ENCODE measurements at regions not wholly inside any gene's neighbourhood (a gene's known extent, or its start where the extent isn't known, plus 50 kb on each side); places are given as distances from the start of the nearest gene placed in this dataset.

DNA sequence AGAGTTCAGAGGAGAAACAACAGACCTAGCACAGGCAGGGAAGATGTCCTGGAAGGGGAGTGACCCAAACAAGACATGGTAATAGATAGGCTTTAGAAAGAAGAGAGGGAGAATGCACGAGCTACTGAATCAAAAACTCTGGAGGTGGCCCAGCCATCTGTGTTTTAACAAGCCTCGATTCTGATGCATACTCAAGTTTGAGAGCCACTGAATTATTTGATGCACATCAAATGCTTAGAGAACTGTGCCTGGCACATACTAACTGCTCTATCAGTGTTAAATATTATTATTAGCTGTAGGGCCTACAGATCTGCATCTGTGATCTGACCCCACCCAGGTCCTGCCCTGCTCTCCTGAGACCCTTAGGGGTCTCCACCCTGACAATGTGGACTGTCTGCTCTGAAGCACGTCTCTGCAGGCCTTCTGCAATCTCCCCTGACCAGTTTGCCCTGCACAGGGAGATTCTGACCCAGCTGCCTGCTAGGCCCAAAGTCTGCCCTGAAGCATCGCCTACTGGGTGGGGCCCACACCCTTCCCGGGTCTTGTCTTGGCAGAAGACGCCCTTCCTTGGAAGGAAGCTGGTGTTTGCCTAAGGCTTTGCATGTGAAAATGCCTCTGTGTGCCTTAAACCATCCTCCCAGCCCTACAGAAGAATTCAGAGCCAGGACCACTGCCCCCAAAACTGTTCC is 201.5 kb upstream of the KLF3 start:
- Mint-ChIP-seq H3K27me3 (no peaks in the 10 kb centered on the region), H3K4me1 (peaks cover 6% of the 10 kb centered on the region), H3K9me3 (ENCODE audit: insufficient read depth) (peaks cover 5% of the 10 kb centered on the region), H3K27ac (no peak overlapping the region), H3K4me3 (no peak overlapping the region)
- ATAC-seq (ENCODE audit: low read depth), result no peak
- DNase-seq, result no peak
- WGBS (ENCODE audit: insufficient coverage), result 92% methylated on average over 4 of the region's 6 CpGs
- Histone ChIP-seq H2AFZ (ENCODE audit: insufficient read depth, low read depth, low read length, poor library complexity, severe bottlenecking) (no peak overlapping the region), H3K79me2 (ENCODE audit: control insufficient read depth, insufficient read depth, low read length) (no peaks in the 10 kb centered on the region), H3K4me2 (replicated peaks; ENCODE audit: low read depth, low read length, poor library complexity, severe bottlenecking) (no peak overlapping the region), H3K4me1 (ENCODE audit: control insufficient read depth in 2 of 2, insufficient read depth in 2 of 2, low read length in 2 of 2) (no peaks in the 10 kb centered on the region), H3K9me3 (ENCODE audit: control extremely low read depth in 1 of 3, control insufficient read depth in 2 of 3, insufficient read depth in 1 of 3, low read length in 2 of 3) (peaks cover 0 to 4% (median 4%) of the 10 kb centered on the region in 3 donors), H4K20me1 (ENCODE audit: control insufficient read depth, insufficient read depth, low read length, poor library complexity, severe bottlenecking) (no peaks in the 10 kb centered on the region), H3K4me3 (ENCODE audit: control extremely low read depth in 1 of 5, extremely low read depth in 1 of 5, insufficient read depth in 1 of 5, low read depth in 2 of 5, low read length in 4 of 5) (no peak overlapping the region), H3K27ac (ENCODE audit: low read length in 2 of 2) (no peak overlapping the region), H3K36me3 (replicated peaks in 1 of 2; ENCODE audit: control extremely low read depth in 1 of 2, control insufficient read depth in 1 of 2, extremely low read depth in 1 of 2, insufficient read depth in 2 of 2, low read length in 1 of 2) (no peaks in the 10 kb centered on the region), H3K27me3 (replicated peaks in 1 of 4; ENCODE audit: control extremely low read depth in 1 of 4, control insufficient read depth in 3 of 4, insufficient read depth in 4 of 4, low read length in 3 of 4) (no peaks in the 10 kb centered on the region), H3K9ac (ENCODE audit: low read length) (no peak overlapping the region)
- TF ChIP-seq, protein P1, sequence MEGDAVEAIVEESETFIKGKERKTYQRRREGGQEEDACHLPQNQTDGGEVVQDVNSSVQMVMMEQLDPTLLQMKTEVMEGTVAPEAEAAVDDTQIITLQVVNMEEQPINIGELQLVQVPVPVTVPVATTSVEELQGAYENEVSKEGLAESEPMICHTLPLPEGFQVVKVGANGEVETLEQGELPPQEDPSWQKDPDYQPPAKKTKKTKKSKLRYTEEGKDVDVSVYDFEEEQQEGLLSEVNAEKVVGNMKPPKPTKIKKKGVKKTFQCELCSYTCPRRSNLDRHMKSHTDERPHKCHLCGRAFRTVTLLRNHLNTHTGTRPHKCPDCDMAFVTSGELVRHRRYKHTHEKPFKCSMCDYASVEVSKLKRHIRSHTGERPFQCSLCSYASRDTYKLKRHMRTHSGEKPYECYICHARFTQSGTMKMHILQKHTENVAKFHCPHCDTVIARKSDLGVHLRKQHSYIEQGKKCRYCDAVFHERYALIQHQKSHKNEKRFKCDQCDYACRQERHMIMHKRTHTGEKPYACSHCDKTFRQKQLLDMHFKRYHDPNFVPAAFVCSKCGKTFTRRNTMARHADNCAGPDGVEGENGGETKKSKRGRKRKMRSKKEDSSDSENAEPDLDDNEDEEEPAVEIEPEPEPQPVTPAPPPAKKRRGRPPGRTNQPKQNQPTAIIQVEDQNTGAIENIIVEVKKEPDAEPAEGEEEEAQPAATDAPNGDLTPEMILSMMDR (IDR thresholded peaks at IDR 0.05), result no peak
- no peak for TF ChIP-seq EZH2 (IDR thresholded peaks at IDR 0.05; ENCODE audit: borderline replicate concordance, insufficient read depth, low read depth, low read length, poor library complexity, severe bottlenecking)
- intact Hi-C loops (cut with micrococcal nuclease), result no loop called here
- ChIA-PET POLR2A (no interaction called here), CTCF (no interaction called here)

DNA sequence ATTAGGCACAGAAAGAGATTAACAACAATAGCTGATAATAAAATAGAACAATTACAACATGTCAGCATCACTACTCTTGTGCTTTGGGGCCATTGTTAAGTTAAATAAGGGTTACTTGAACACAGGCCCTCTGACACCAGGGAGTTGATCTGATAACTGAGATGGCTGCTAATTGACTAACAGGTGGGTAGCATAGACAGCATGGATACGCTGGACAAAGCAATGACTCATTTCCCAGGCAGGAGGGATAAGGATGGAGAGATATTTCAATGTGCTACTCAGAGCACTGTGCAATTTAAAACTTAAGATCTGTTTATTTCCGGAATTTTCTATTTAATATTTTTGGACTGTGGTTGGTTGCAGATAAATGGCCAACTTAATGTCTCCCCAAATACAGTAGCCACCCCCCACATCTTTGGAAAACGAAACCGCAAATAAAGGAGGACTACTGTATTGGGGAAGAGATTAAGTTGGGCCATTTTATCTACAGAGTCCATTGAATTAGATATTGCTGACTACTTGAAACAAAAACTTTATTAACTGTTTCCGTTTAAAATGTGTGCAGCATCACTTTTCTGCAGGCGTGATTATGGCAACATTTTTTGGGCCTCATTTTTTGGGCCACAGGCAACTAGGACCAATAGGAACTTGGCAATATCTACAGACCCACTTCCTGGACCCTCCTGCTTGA is 200.6 kb upstream of the KLF3 start:
- Histone ChIP-seq H3K4me2 (replicated peaks; ENCODE audit: low read depth, low read length, poor library complexity, severe bottlenecking) (no peak overlapping the region), H2AFZ (ENCODE audit: insufficient read depth, low read depth, low read length, poor library complexity, severe bottlenecking) (no peak overlapping the region), H3K4me1 (ENCODE audit: control insufficient read depth in 2 of 2, insufficient read depth in 2 of 2, low read length in 2 of 2) (no peaks in the 10 kb centered on the region), H4K20me1 (ENCODE audit: control insufficient read depth, insufficient read depth, low read length, poor library complexity, severe bottlenecking) (no peaks in the 10 kb centered on the region), H3K27ac (ENCODE audit: low read length in 2 of 2) (no peak overlapping the region), H3K9ac (ENCODE audit: low read length) (no peak overlapping the region), H3K9me3 (ENCODE audit: control extremely low read depth in 1 of 3, control insufficient read depth in 2 of 3, insufficient read depth in 1 of 3, low read length in 2 of 3) (peaks cover 0 to 6% (median 4%) of the 10 kb centered on the region in 3 donors), H3K36me3 (replicated peaks in 1 of 2; ENCODE audit: control extremely low read depth in 1 of 2, control insufficient read depth in 1 of 2, extremely low read depth in 1 of 2, insufficient read depth in 2 of 2, low read length in 1 of 2) (no peaks in the 10 kb centered on the region), H3K79me2 (ENCODE audit: control insufficient read depth, insufficient read depth, low read length) (no peaks in the 10 kb centered on the region), H3K4me3 (ENCODE audit: control extremely low read depth in 1 of 5, extremely low read depth in 1 of 5, insufficient read depth in 1 of 5, low read depth in 2 of 5, low read length in 4 of 5) (no peak overlapping the region), H3K27me3 (replicated peaks in 1 of 4; ENCODE audit: control extremely low read depth in 1 of 4, control insufficient read depth in 3 of 4, insufficient read depth in 4 of 4, low read length in 3 of 4) (no peaks in the 10 kb centered on the region)
- DNase-seq (no peak), ATAC-seq (ENCODE audit: low read depth) (no peak)
- no peak for TF ChIP-seq EZH2 (IDR thresholded peaks at IDR 0.05; ENCODE audit: borderline replicate concordance, insufficient read depth, low read depth, low read length, poor library complexity, severe bottlenecking)
- TF ChIP-seq, protein P1 (IDR thresholded peaks at IDR 0.05), result no peak
- Mint-ChIP-seq H3K27ac (no peak overlapping the region), H3K4me1 (peaks cover 6% of the 10 kb centered on the region), H3K27me3 (no peaks in the 10 kb centered on the region), H3K4me3 (no peak overlapping the region), H3K9me3 (ENCODE audit: insufficient read depth) (peaks cover 5% of the 10 kb centered on the region)
- ChIA-PET CTCF (no interaction called here), POLR2A (no interaction called here)
- intact Hi-C loops (cut with micrococcal nuclease), result no loop called here
- WGBS (ENCODE audit: insufficient coverage), result 100% methylated on average over 3 of the region's 6 CpGs

Data from B cell (primary cell).